Activated T-cell treated with anti-CD3 and anti-CD28 coated beads for 48 hours (primary cell): ENCODE measurements at regions not wholly inside any gene's neighbourhood (a gene's known extent, or its start where the extent isn't known, plus 50 kb on each side); places are given as distances from the start of the nearest gene placed in this dataset.

ENCODE experiments used
- DNase-seq: peaks from one replicate; pipeline ENCODE4 v3.0.0-alpha.2; 2020; ENCODE audit warnings: low read depth

DNA sequence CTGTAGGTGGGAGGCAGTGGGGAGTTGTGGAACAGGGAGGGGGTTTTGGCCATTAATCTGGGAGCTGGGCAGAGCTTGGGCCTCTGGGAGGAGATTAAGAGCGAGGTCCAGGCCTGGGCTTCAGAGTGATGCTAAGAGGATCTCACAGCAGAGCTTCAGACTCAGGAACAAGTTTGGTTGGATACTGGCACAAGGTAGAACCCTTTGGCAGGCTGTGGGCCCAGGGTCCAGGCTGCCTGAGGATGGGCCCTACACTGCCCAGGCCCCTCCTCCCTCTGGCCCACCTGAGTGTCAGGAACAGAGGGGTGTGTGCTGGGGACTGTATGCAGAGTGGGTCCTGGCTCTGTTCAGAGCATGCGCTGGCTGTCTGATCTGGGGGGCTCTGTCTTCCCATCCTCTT, 334.9 kb downstream of the CYP26B1 start:
- no peak for DNase-seq

- DNase-seq = no peak
Observed at GRCh38 chr2:71811726-71812125, 335.9 kb downstream of the CYP26B1 start.

DNA sequence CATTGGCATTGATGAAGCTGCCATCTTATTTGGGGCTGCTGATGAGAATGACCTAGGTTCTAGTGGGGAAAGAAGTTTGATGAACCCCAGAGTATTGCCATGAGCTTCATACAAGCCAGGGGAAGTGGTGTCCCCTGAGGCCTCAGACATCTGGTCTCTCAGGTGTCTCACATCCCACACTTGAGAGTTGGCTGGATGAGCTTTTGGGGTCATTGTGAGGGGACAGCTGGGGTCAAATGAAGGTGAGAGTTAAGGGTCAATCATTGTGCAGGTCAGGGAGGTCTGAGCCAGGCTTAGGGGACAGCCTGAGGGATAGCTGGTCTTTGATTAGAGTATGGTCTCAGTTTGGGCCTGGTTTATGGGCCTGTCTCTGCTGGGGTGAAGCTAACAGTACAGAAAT, 336.5 kb downstream of the CYP26B1 start:
- no peak for DNase-seq

- DNase-seq = no peak
Observed at GRCh38 chr2:71807581-71808451, 339.8 kb downstream of the CYP26B1 start.

DNA sequence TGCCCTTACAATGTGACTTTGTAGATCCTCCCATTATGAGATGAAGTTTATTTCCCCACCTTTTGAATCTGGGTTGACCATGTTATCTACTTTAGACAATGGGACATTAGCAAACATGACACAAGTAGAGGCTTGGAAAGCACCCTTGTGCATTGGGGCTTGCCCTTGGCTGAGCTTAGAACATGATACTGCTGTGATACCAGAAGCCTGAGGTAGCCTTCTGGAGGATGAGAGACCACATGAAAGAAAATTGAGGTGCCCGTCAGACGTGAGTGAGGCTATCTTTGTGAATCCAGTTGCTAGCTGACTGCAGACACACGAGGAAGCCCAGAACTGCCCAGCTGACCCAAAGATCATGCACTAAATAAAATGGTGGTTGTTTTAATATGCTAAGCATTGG, 341.2 kb downstream of the CYP26B1 start:
- no peak for DNase-seq

- no peak for DNase-seq
Observed at GRCh38 chr2:71804281-71804751, 343.3 kb downstream of the CYP26B1 start.

DNA sequence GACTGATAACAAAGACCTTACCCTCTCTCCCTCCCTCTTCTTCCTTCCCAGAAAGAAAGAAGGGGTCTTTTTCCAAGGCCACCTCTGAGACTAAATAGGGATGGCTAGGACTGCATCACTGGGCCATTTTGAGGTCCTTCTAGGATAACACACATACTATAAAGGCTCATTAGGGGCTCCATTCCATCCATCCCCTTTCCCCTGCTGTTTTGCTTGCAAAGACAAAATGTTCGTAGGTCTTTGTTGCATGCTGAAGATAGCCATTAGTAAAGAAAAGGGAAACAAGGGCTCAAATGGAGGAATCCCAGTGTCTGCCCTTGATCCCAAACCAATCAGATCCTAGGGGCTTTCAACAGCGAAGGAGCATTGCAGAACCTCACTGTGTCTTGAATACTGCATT, 344.3 kb downstream of the CYP26B1 start:
- no peak for DNase-seq

DNA sequence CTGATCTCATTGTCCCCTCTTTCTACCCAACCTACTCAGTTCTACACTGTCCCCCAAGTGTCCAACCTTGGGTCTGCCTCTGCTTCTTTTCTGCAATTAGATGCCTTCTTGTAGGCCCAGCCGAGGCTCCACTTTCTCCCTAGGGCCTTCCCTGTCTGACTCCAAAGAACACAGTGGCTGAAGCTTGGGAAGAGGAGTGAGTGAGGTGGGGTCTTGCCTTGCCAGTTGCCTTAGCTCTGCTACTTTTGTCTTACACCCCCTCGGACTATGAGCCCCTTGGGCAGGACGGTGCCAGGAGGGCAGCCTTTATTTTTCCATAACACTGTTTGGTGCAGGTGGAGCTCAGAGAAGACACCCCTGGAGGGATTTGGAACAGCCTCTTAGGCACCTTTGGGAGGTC, 345.1 kb downstream of the CYP26B1 start:
- DNase-seq = no peak

GRCh38 chr2:71801969-71802368, 345.7 kb downstream of the CYP26B1 start:
- DNase-seq = no peak

GRCh38 chr2:71801556-71801955, 346.1 kb downstream of the CYP26B1 start:
- no peak for DNase-seq

GRCh38 chr2:71800851-71801250, 346.8 kb downstream of the CYP26B1 start:
- no peak for DNase-seq

DNA sequence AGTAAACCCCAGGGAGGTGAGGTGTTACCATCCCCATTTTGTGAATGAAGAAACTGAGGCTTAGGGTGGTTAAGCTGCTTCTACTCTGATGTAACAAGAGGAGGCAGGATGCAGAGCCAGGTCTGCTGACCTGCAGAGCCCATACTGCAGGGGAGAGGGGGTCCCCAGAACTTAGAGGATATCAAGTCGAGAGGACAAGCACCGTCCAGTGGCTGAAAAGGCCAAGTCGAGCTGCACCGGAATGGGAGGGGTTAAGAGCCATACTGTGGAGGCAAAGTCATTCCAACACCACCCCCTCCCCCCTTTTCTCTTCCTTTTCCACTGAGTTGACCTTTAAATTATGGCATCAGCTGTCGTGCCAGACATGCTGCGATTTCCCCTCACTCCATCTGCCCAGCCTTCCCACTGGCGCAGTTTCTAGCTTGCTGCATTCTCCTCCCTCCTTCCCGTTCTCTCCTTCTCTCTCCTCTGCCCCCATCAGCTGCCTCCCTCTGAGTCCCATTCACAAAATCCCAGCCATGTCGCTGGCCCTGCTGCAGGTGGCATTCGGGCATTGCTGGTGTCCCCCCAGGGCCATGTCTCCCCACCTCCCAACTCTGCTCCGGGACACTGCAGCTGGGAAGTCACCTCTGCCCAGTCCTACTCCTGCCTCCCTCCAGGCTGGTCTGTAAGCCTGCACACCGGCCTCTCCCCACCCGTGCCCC, 346.9 kb downstream of the DYSF start:
- DNase-seq = no peak

DNA sequence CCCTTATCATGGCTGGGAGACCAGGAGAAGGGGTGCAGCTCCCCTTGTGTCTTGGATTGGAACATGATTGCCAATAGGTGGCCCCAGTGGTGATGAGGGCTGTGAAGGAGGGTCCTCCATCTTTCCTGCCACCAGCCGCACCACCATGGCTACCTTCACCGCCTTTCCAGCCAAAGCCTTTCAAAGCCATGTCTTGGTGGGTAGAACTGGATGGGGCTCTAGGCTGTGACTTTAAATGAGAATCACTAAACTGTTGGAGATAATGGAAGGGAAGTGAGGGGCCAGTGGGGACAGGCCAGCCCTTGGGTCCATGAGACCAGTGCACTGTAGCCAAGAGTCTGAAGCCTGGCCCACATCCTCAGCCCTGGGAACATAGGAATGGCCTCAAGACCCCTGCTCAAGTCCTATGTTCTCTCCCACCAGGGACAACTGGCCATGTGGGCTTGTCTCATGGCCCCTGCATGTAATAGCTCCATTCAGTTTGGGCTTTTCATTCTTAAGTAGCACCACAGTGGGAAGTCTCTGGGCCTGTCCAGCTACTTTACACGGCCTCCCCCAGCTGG, 345.7 kb downstream of the DYSF start:
- DNase-seq = no peak

GRCh38 chr2:71798266-71799012, 345.1 kb downstream of the DYSF start:
- peak; percentile 2 for DNase-seq

DNA sequence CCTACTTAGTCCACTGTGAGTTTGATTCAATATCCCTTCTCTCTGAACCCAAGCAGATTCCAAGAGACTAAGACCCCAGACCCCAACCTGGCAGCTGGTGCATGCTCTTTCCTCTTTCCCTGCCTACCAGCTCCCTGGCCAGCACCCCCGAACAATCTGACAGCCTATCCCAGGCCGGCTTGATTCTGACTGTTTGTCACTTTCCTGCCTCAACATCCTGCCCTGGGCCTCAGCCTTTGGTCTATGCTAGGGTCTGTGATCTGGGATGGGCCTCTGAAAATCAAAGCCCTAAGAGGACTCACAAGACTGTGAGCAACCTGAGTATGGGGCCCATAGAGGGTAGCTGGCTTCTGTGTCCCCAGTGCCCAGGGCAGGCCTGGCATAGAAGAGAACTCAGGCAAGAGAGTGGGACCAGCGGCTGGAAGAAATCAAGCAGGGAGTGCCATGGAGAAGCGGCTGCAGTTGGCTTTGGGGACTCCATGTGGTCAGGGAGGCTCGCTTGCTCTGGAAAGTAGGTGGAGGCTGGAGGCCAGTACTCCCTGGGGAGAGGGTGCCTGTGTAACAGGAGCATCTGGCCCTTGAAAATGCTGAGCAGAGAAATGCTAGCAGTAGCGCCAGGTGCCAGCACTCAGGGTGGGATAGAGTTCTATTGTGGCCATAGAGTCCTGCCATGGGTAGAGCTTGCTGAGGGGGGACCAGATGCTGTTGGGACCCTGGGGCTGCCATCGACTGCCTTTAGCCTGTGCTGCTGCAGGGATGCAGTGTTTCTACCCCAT, 343.9 kb downstream of the DYSF start:
- no peak for DNase-seq

DNA sequence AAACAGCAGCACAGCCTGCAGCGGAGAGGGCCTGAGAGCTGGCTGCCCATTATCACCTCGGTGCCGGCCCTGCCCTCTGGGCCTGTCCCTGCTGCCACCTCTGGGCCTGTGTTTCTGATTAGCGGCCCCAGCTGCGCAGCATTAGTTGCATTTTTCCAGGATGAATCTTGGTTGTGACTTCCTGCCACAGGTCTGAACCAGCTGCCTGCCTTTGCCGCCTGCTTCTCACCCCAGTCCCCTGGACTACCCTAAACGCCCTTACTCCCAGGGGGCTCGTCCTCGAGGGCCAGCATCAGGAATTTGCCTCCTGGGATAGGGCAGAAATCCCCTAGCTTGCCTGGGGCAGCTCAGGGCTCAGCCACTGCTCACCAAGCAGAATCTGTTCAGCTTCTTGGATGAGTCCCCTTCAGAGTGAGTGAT, 342.8 kb downstream of the DYSF start:
- DNase-seq = no peak

GRCh38 chr2:71795486-71795885, 342.1 kb downstream of the DYSF start:
- no peak for DNase-seq

- no peak for DNase-seq
Observed at GRCh38 chr2:71794611-71795010, 341.2 kb downstream of the DYSF start.

- DNase-seq = no peak
Observed at GRCh38 chr2:71793926-71794325, 340.6 kb downstream of the DYSF start.

GRCh38 chr2:71792926-71793761, 339.8 kb downstream of the DYSF start:
- no peak for DNase-seq
